ENCODE measurements at regions not wholly inside any gene's neighbourhood (a gene's known extent, or its start where the extent isn't known, plus 50 kb on each side); places are given as distances from the start of the nearest gene placed in this dataset.

DNA sequence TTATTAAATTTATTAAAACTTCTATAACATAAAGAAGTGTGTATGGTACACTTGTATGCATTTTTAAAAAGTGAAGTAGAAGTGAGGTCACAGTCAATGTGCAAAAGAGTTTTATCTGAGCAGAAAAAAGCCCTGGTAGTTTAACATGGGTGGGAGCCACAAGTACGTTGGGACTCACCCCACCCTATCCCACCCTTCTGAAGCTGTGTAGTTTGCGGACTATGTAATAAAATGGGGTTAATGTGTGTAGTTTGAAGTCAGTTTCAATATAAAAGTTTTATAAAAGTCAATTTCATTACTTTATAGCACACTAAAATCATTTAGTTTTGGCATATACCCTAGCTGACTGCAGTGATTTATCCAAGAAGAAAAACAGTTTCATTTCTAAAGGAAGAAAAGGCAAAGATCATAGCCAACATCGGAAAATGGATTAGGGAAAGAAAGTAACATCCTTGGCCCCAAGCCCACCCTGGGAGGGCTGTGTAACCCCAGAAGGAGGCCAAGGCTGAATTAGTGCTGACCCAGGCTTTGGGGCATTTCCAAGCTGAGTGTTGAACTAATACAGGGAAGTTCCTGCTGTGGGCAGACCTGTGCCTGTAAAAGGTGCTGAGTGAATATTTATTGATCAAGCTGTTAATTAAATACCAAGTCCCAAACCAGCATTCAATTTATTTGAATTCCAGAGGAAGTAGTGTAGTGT is 398.6 kb upstream of the ADAMTSL1 start:
- H3K9ac ChIP-seq = no peak overlapping the region
- H3K4me1 ChIP-seq (ENCODE audit: low read depth, poor library complexity, severe bottlenecking) = no peaks in the 10 kb centered on the region
- no peak overlapping the region for H3K4me3 ChIP-seq (IDR thresholded peaks at IDR 0.05; ENCODE audit: insufficient read depth, low read depth, low read length)
- H3K27me3 ChIP-seq (ENCODE audit: insufficient read depth, low read depth) = no peaks in the 10 kb centered on the region
- no peak overlapping the region for H2AFZ ChIP-seq (ENCODE audit: low read depth)
- H3K36me3 ChIP-seq (ENCODE audit: insufficient read depth) = no peaks in the 10 kb centered on the region
- TF ChIP-seq, protein P1, sequence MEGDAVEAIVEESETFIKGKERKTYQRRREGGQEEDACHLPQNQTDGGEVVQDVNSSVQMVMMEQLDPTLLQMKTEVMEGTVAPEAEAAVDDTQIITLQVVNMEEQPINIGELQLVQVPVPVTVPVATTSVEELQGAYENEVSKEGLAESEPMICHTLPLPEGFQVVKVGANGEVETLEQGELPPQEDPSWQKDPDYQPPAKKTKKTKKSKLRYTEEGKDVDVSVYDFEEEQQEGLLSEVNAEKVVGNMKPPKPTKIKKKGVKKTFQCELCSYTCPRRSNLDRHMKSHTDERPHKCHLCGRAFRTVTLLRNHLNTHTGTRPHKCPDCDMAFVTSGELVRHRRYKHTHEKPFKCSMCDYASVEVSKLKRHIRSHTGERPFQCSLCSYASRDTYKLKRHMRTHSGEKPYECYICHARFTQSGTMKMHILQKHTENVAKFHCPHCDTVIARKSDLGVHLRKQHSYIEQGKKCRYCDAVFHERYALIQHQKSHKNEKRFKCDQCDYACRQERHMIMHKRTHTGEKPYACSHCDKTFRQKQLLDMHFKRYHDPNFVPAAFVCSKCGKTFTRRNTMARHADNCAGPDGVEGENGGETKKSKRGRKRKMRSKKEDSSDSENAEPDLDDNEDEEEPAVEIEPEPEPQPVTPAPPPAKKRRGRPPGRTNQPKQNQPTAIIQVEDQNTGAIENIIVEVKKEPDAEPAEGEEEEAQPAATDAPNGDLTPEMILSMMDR (conservative IDR thresholded peaks at IDR 0.05; ENCODE audit: low read depth, low read length) = no peak
- no peaks in the 10 kb centered on the region for H3K79me2 ChIP-seq (ENCODE audit: insufficient read depth, low read depth)
- no peaks in the 10 kb centered on the region for H4K20me1 ChIP-seq (ENCODE audit: insufficient read depth)
- H3K4me2 ChIP-seq = no peak overlapping the region
- no peak overlapping the region for H3K27ac ChIP-seq

DNA sequence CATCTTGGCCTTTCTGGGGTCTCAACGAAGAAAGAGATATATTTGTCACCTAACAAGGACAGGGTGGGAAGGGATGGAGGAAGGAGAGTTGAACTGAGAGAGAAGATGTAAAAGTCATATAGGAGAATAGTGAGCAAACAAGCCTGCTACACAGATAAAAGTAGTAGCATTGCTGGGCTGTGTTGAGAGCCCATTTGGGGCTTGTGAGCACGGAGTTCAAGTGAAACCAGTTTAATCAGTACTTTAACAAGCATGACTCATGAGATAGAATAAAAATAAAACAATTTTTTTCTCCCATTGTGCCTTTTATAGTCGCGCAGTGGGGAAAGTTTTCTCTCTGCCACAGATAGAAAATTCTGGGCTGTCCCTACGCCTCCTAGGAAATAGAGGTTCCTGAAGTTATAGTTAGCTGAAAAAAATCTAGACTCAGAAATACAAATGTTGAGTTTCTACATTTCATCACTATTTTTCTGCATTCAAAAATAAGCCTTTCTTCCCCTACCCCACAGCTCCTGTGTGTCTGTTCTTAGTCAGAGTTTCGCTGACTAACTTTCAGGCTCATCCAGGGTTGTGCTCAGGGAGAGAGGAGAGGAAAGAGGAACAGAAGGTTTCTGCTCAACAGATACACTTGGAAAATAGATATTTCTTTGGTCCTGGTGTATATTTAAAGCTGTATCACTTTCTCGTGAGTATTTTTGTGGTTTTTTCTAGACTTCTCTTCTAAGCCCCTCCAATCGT is 395.8 kb upstream of the ADAMTSL1 start:
- Histone ChIP-seq H2AFZ (ENCODE audit: low read depth) (no peak overlapping the region), H3K27ac (no peak overlapping the region), H4K20me1 (ENCODE audit: insufficient read depth) (no peaks in the 10 kb centered on the region), H3K4me2 (no peak overlapping the region), H3K36me3 (ENCODE audit: insufficient read depth) (no peaks in the 10 kb centered on the region), H3K27me3 (ENCODE audit: insufficient read depth, low read depth) (no peaks in the 10 kb centered on the region), H3K9ac (no peak overlapping the region), H3K79me2 (ENCODE audit: insufficient read depth, low read depth) (no peaks in the 10 kb centered on the region), H3K4me1 (ENCODE audit: low read depth, poor library complexity, severe bottlenecking) (no peaks in the 10 kb centered on the region), H3K4me3 (IDR thresholded peaks at IDR 0.05; ENCODE audit: insufficient read depth, low read depth, low read length) (no peak overlapping the region)
- TF ChIP-seq, protein P1 (conservative IDR thresholded peaks at IDR 0.05; ENCODE audit: low read depth, low read length) = no peak

DNA sequence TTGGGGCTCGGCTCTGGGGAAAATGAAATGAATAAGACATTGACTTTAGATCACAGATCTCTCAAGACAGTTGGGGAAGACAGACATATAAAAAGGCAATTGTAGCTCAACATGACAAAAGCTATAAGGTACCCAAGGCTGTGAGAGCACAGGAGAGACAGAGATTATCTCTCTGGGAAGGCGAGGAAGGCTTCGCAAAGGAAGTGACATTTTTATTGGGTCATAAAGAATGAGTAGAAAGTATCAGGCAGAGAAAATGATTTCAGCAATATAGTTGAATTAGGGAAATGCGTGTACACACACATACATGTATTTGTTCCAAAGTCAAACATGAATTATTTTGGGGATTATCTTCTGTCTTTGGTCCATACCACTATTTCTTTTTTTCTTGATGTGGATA is 381.8 kb upstream of the ADAMTSL1 start:
- Histone ChIP-seq H3K36me3 (ENCODE audit: insufficient read depth) (no peaks in the 10 kb centered on the region), H3K4me1 (ENCODE audit: low read depth, poor library complexity, severe bottlenecking) (no peaks in the 10 kb centered on the region), H4K20me1 (ENCODE audit: insufficient read depth) (no peaks in the 10 kb centered on the region), H3K79me2 (ENCODE audit: insufficient read depth, low read depth) (no peaks in the 10 kb centered on the region), H2AFZ (ENCODE audit: low read depth) (no peak overlapping the region), H3K4me3 (IDR thresholded peaks at IDR 0.05; ENCODE audit: insufficient read depth, low read depth, low read length) (no peak overlapping the region), H3K27me3 (ENCODE audit: insufficient read depth, low read depth) (no peaks in the 10 kb centered on the region), H3K9ac (no peak overlapping the region), H3K4me2 (no peak overlapping the region), H3K27ac (no peak overlapping the region)
- TF ChIP-seq, protein P1 (conservative IDR thresholded peaks at IDR 0.05; ENCODE audit: low read depth, low read length) = no peak

DNA sequence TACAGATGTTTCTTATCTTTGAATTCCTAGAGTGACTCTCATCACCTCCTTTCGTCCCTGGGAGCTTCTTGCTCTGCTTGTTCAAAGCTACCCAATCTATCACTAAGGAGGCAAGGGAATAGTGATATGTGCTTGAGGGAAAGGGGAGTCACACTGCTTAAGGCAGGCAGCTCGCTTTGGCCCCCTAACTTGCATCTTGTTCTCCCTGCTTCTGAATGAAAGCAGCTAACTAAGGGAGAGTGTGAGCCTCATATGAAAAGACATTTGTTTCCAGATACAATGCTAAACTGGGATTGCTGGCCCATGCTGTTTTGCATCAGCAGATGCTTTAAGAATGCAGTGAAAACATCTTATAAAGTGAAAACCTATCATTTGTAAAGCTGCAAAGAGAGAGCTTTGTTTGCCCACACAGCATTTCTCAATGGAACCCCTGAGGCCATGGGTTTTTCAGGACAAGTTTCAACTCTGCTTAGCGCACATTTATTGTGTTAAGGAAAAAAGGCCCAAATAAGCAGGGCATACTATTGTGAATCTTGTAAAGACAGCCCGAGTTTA is 367.9 kb upstream of the ADAMTSL1 start:
- no peak overlapping the region for H3K4me2 ChIP-seq
- no peak overlapping the region for H3K27ac ChIP-seq
- H2AFZ ChIP-seq (ENCODE audit: low read depth) = no peak overlapping the region
- no peak overlapping the region for H3K4me3 ChIP-seq (IDR thresholded peaks at IDR 0.05; ENCODE audit: insufficient read depth, low read depth, low read length)
- TF ChIP-seq, protein P1 (conservative IDR thresholded peaks at IDR 0.05; ENCODE audit: low read depth, low read length) = no peak
- no peak overlapping the region for H3K9ac ChIP-seq
- no peaks in the 10 kb centered on the region for H3K4me1 ChIP-seq (ENCODE audit: low read depth, poor library complexity, severe bottlenecking)
- H3K27me3 ChIP-seq (ENCODE audit: insufficient read depth, low read depth) = no peaks in the 10 kb centered on the region
- no peaks in the 10 kb centered on the region for H3K36me3 ChIP-seq (ENCODE audit: insufficient read depth)
- H3K79me2 ChIP-seq (ENCODE audit: insufficient read depth, low read depth) = no peaks in the 10 kb centered on the region
- H4K20me1 ChIP-seq (ENCODE audit: insufficient read depth) = no peaks in the 10 kb centered on the region
